HepG2 (cell line): ENCODE measurements at regions not wholly inside any gene's neighbourhood (a gene's known extent, or its start where the extent isn't known, plus 50 kb on each side); places are given as distances from the start of the nearest gene placed in this dataset.

Source experiments
- ATAC-seq: fragments of 200-7000 bp; cut with Tn5 transposase; 3 replicates; pipeline ENCODE4 v1.9.1; 2020; ENCODE audit warnings: mild to moderate bottlenecking, moderate library complexity
- BruUV-seq: library from RNA; stranded (reverse); fragments of 400-500 nt; replicated peaks from 2 replicates; lab custom pipeline; 2021; lab: Mats Ljungman, UMichigan
- CTCF ChIA-PET: fragments of 300-600 bp; formaldehyde crosslinking; extraction: SDS; loops from one replicate; lab custom pipeline; 2021; ENCODE audit warnings: low total read pairs, inconsistent platforms, low intra/inter-chr PET ratio; lab: Yijun Ruan, JAX
- POLR2A ChIA-PET: fragments of 350-600 bp; sonication (Branson Sonifier 250); formaldehyde crosslinking; loops from one replicate; lab custom pipeline; 2020; ENCODE audit warnings: antibody characterized with exemption, inconsistent platforms; lab: Yijun Ruan, JAX
- DNase-seq: peaks from one replicate; pipeline ENCODE4 v3.0.0-alpha.2; 2015; ENCODE audit warnings: low spot score
- FAIRE-seq: peaks from 3 replicates; lab custom pipeline; 2011; peaks lifted over from hg19 to GRCh38; lab: Jason Lieb, UNC
- H2AFZ ChIP-seq: one replicate; pipeline ENCODE4 v1.6.1; 2011; ENCODE audit warnings: low read length, inconsistent platforms
- H3K27ac ChIP-seq: fragments of 300-600 bp; 3 replicates; pipeline ENCODE4 v1.8.0; 2011; ENCODE audit warnings: mixed run types, mild to moderate bottlenecking, mixed read lengths, low read length, inconsistent platforms; ENCODE audit not compliant: insufficient read depth; ENCODE audit errors: extremely low read length
- H3K27me3 ChIP-seq, 2 experiments: fragments of 200-600 bp in 1 of 2; 2 replicates in 1 of 2; 3 replicates in 1 of 2; pipeline versions ENCODE4 v1.6.0 to v1.8.0; 2011; ENCODE audit warnings: low read length in 2 of 2, mild to moderate bottlenecking in 2 of 2, moderate library complexity in 2 of 2, inconsistent platforms in 1 of 2; ENCODE audit not compliant: insufficient read depth in 2 of 2, control insufficient read depth in 1 of 2
- H3K36me3 ChIP-seq, 2 experiments: fragments of 200-600 bp in 1 of 2; replicated peaks in 1 of 2; 2 replicates in 1 of 2; 3 replicates in 1 of 2; pipeline versions ENCODE4 v1.5.1 to v1.8.0; 2011; ENCODE audit warnings: low read length in 2 of 2, inconsistent platforms in 1 of 2; ENCODE audit not compliant: insufficient read depth in 2 of 2, control insufficient read depth in 1 of 2
- H3K4me1 ChIP-seq: 2 replicates; pipeline ENCODE4 v1.5.1; 2012; ENCODE audit warnings: low read length, inconsistent platforms; ENCODE audit not compliant: insufficient read depth
- H3K4me2 ChIP-seq: 2 replicates; pipeline ENCODE4 v1.6.0; 2011; ENCODE audit warnings: low read depth, low read length, inconsistent platforms
- H3K4me3 ChIP-seq, 3 experiments: fragments of 200-600 bp in 1 of 3; sonication (generic), shearing (Covaris generic) in 1 of 3; replicated peaks in 1 of 3; 2 replicates each; pipeline ENCODE4 v1.5.1; 2011 to 2016; ENCODE audit warnings: low read length in 3 of 3, inconsistent platforms in 2 of 3, low read depth in 2 of 3, mild to moderate bottlenecking in 2 of 3, control low read depth in 1 of 3, mixed read lengths in 1 of 3; ENCODE audit not compliant: insufficient read depth in 1 of 3
- H3K79me2 ChIP-seq: one replicate; pipeline ENCODE4 v1.6.1; 2011; ENCODE audit warnings: low read length, inconsistent platforms; ENCODE audit not compliant: insufficient read depth
- H3K9ac ChIP-seq: 2 replicates; pipeline ENCODE4 v1.6.0; 2011; ENCODE audit warnings: mild to moderate bottlenecking, low read depth, low read length, inconsistent platforms; ENCODE audit not compliant: insufficient read depth
- H3K9me3 ChIP-seq: 2 replicates; pipeline ENCODE4 v1.5.1; 2012; ENCODE audit warnings: mild to moderate bottlenecking, low read length
- H4K20me1 ChIP-seq: 2 replicates; pipeline ENCODE4 v1.6.0; 2011; ENCODE audit warnings: inconsistent platforms, mild to moderate bottlenecking, low read length, moderate library complexity; ENCODE audit not compliant: insufficient read depth
- CERS6 ChIP-seq: sonication (generic); formaldehyde crosslinking; IDR thresholded peaks from 2 replicates; pipeline ENCODE4 v1.5.0; 2020; ENCODE audit warnings: missing genetic modification reagents
- HMGA1 ChIP-seq: sonication (generic); formaldehyde crosslinking; conservative IDR thresholded peaks from 2 replicates; pipeline ENCODE4 v1.4.0; 2020; ENCODE audit warnings: missing genetic modification reagents
- KDM5B ChIP-seq: sonication (generic); formaldehyde crosslinking; IDR thresholded peaks from 2 replicates; pipeline ENCODE4 v1.4.0; 2020; ENCODE audit warnings: missing genetic modification reagents, mild to moderate bottlenecking, borderline replicate concordance
- MEF2D ChIP-seq: sonication (generic); formaldehyde crosslinking; IDR thresholded peaks from 2 replicates; pipeline ENCODE4 v1.5.1; 2020; ENCODE audit warnings: mild to moderate bottlenecking, missing genetic modification reagents
- MIER2 ChIP-seq: IDR thresholded peaks from 2 replicates; pipeline ENCODE4 v1.6.1; 2016; ENCODE audit warnings: missing biosample characterization, missing genetic modification reagents
- MTA1 ChIP-seq: sonication (generic); formaldehyde crosslinking; IDR thresholded peaks from 2 replicates; pipeline ENCODE4 v1.4.0; 2020; ENCODE audit warnings: missing genetic modification reagents, mild to moderate bottlenecking, borderline replicate concordance
- MTF1 ChIP-seq: sonication (generic); formaldehyde crosslinking; IDR thresholded peaks from 2 replicates; pipeline ENCODE4 v1.5.0; 2020; ENCODE audit warnings: missing genetic modification reagents
- NFRKB ChIP-seq: fragments of 450-650 bp; IDR thresholded peaks from 2 replicates; pipeline ENCODE4 v1.6.1; 2017
- NPAS2 ChIP-seq: sonication (generic); formaldehyde crosslinking; IDR thresholded peaks from 2 replicates; pipeline ENCODE4 v1.8.0; 2022; ENCODE audit warnings: mild to moderate bottlenecking, missing genetic modification reagents, borderline replicate concordance
- PAX8 ChIP-seq: sonication (generic); formaldehyde crosslinking; IDR thresholded peaks from 2 replicates; pipeline ENCODE4 v1.8.0; 2022; ENCODE audit warnings: mild to moderate bottlenecking, missing genetic modification reagents, borderline replicate concordance
- ZNF160 ChIP-seq: sonication (generic); formaldehyde crosslinking; IDR thresholded peaks from 2 replicates; pipeline ENCODE4 v1.8.0; 2022; ENCODE audit warnings: mild to moderate bottlenecking, inconsistent platforms, missing genetic modification reagents
- ZNF550 ChIP-seq: sonication (generic); formaldehyde crosslinking; IDR thresholded peaks from 2 replicates; pipeline ENCODE4 v1.4.0; 2020; ENCODE audit warnings: mild to moderate bottlenecking, missing genetic modification reagents, borderline replicate concordance
- ZNF782 ChIP-seq: sonication (generic); formaldehyde crosslinking; IDR thresholded peaks from 2 replicates; pipeline ENCODE4 v1.4.0; 2020; ENCODE audit warnings: missing genetic modification reagents, mild to moderate bottlenecking, borderline replicate concordance
- ZNF790 ChIP-seq: sonication (generic); formaldehyde crosslinking; IDR thresholded peaks from 2 replicates; pipeline ENCODE4 v1.8.0; 2022; ENCODE audit warnings: missing genetic modification reagents, mild to moderate bottlenecking, borderline replicate concordance
- WGBS: methylation state at CpG from one replicate; pipeline ENCODE4 v1.1.6; 2017; ENCODE audit warnings: low lambda C conversion rate; 5-methylcytosine and 5-hydroxymethylcytosine counted together
- in situ Hi-C: cut with HindIII; loops from 2 replicates; pipeline ENCODE4 v1.10.0; 2017; ENCODE audit warnings: low pct_unique_long_range_greater_than_20kb; ENCODE audit not compliant: extremely low pct_ligation_motif_present
- intact Hi-C: fragments of 100-400 bp; cut with micrococcal nuclease; formaldehyde crosslinking; loops from one replicate; pipeline ENCODE4 v1.10.0; 2022; ENCODE audit not compliant: unreplicated experiment
- TF ChIP-seq, protein P1 (sequence below): sonication (generic); formaldehyde crosslinking; IDR thresholded peaks from 2 replicates; pipeline ENCODE4 v1.5.0; 2020; ENCODE audit warnings: missing genetic modification reagents
- TF ChIP-seq, protein P2 (sequence below): sonication (generic); formaldehyde crosslinking; conservative IDR thresholded peaks from 2 replicates; pipeline ENCODE4 v1.4.0; 2020; ENCODE audit warnings: mild to moderate bottlenecking, missing genetic modification reagents, moderate library complexity
- TF ChIP-seq, protein P3 (sequence below): sonication (generic); formaldehyde crosslinking; IDR thresholded peaks from 2 replicates; pipeline ENCODE4 v1.4.0; 2020; ENCODE audit warnings: mild to moderate bottlenecking, missing genetic modification reagents

DNA sequence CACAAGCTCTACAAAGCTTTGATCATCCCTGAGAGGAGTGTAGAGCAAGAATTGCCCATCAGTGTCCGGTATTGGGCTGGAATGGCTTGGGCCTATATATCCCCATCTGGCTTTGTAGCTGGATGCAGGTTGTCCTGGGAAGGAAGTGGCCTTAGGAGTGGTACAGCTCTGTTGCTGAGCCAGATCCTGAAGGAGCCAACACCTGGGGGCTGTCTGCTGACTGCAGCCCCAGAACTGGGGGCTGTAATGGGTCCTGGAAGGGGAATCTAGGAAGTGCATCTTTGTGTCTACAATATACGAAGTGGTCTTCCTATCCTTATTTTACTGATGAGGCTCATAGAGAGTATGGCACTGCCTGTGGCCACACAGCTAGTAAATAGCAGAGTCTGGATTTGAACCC, 145.9 kb downstream of the CDC5L start:
- Histone ChIP-seq H3K27ac (no peak overlapping the region), H3K9me3 (no peaks in the 10 kb centered on the region), H3K9ac (no peak overlapping the region), H3K79me2 (no peaks in the 10 kb centered on the region), H3K4me2 (no peak overlapping the region), H2AFZ (no peak overlapping the region), H3K36me3 (no peaks in the 10 kb centered on the region), H3K27me3 (peaks cover 11 to 76% of the 10 kb centered on the region in 2 experiments), H4K20me1 (no peaks in the 10 kb centered on the region), H3K4me1 (no peaks in the 10 kb centered on the region), H3K4me3 (no peak overlapping the region)
- no peak for ATAC-seq
- WGBS, result 0% methylated on average over 2 of the region's 2 CpGs
- no peak for DNase-seq
- BruUV-seq, result no TSS peak
- intact Hi-C loops (no loop called here), in situ Hi-C loops (no loop called here)
- CTCF ChIA-PET, result no interaction called here
- POLR2A ChIA-PET, result no interaction called here
- TF ChIP-seq MEF2D (CRISPR knock-in tag), result no peak
- TF ChIP-seq ZNF160 (CRISPR knock-in tag), result no peak
- TF ChIP-seq, protein P1, sequence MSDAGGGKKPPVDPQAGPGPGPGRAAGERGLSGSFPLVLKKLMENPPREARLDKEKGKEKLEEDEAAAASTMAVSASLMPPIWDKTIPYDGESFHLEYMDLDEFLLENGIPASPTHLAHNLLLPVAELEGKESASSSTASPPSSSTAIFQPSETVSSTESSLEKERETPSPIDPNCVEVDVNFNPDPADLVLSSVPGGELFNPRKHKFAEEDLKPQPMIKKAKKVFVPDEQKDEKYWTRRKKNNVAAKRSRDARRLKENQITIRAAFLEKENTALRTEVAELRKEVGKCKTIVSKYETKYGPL (CRISPR knock-in tag), result no peak
- TF ChIP-seq, protein P2, sequence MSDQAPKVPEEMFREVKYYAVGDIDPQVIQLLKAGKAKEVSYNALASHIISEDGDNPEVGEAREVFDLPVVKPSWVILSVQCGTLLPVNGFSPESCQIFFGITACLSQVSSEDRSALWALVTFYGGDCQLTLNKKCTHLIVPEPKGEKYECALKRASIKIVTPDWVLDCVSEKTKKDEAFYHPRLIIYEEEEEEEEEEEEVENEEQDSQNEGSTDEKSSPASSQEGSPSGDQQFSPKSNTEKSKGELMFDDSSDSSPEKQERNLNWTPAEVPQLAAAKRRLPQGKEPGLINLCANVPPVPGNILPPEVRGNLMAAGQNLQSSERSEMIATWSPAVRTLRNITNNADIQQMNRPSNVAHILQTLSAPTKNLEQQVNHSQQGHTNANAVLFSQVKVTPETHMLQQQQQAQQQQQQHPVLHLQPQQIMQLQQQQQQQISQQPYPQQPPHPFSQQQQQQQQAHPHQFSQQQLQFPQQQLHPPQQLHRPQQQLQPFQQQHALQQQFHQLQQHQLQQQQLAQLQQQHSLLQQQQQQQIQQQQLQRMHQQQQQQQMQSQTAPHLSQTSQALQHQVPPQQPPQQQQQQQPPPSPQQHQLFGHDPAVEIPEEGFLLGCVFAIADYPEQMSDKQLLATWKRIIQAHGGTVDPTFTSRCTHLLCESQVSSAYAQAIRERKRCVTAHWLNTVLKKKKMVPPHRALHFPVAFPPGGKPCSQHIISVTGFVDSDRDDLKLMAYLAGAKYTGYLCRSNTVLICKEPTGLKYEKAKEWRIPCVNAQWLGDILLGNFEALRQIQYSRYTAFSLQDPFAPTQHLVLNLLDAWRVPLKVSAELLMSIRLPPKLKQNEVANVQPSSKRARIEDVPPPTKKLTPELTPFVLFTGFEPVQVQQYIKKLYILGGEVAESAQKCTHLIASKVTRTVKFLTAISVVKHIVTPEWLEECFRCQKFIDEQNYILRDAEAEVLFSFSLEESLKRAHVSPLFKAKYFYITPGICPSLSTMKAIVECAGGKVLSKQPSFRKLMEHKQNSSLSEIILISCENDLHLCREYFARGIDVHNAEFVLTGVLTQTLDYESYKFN (CRISPR knock-in tag), result no peak
- TF ChIP-seq, protein P3, sequence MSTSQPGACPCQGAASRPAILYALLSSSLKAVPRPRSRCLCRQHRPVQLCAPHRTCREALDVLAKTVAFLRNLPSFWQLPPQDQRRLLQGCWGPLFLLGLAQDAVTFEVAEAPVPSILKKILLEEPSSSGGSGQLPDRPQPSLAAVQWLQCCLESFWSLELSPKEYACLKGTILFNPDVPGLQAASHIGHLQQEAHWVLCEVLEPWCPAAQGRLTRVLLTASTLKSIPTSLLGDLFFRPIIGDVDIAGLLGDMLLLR (CRISPR knock-in tag), result no peak
- no peak for TF ChIP-seq CERS6 (CRISPR knock-in tag)
- no peak for TF ChIP-seq ZNF782
- no peak for TF ChIP-seq ZNF790 (CRISPR knock-in tag)
- TF ChIP-seq NPAS2, result no peak
- no peak for TF ChIP-seq MTA1 (CRISPR knock-in tag)
- TF ChIP-seq NFRKB, result no peak
- no peak for TF ChIP-seq ZNF550
- TF ChIP-seq PAX8 (CRISPR knock-in tag), result no peak
- TF ChIP-seq KDM5B (CRISPR knock-in tag), result no peak
- no peak for TF ChIP-seq MTF1 (CRISPR knock-in tag)
- TF ChIP-seq MIER2, result no peak
- no peak for TF ChIP-seq HMGA1 (CRISPR knock-in tag)
- TF ChIP-seq, all 625 proteins: peak for 0
- FAIRE-seq, result no peak
